ENCODE measurements at regions not wholly inside any gene's neighbourhood (a gene's known extent, or its start where the extent isn't known, plus 50 kb on each side); places are given as distances from the start of the nearest gene placed in this dataset.

DNA sequence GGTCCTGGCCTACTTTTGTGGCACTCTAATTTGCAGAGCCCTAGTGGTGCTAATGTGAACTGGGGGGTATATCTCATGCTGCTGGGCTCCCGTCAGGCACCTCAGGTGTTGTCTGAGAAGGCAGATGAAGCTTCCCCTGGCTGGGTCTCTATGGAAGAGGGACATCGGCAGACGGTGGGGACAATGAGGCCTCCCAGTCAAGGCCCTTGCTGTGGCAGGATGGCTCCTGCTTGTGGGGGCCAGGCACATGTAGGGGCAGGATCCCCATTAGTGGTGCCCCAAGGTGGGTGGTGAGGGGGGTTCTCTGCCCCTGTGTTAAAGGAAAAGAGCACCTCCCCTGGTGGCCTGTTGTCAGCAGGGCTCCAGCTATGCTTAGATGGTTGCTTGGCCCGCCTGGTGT is 192.8 kb upstream of the S1PR3 start:
- no peak for DNase-seq
- H3K4me3 ChIP-seq: no peak overlapping the region
- H3K36me3 ChIP-seq: no peaks in the 10 kb centered on the region
- intact Hi-C loops (cut with DNase I): no loop called here
- TF ChIP-seq EP300 (IDR thresholded peaks at IDR 0.05) (no peak), POLR2A (IDR thresholded peaks at IDR 0.05) (no peak)
- TF ChIP-seq, protein P1, sequence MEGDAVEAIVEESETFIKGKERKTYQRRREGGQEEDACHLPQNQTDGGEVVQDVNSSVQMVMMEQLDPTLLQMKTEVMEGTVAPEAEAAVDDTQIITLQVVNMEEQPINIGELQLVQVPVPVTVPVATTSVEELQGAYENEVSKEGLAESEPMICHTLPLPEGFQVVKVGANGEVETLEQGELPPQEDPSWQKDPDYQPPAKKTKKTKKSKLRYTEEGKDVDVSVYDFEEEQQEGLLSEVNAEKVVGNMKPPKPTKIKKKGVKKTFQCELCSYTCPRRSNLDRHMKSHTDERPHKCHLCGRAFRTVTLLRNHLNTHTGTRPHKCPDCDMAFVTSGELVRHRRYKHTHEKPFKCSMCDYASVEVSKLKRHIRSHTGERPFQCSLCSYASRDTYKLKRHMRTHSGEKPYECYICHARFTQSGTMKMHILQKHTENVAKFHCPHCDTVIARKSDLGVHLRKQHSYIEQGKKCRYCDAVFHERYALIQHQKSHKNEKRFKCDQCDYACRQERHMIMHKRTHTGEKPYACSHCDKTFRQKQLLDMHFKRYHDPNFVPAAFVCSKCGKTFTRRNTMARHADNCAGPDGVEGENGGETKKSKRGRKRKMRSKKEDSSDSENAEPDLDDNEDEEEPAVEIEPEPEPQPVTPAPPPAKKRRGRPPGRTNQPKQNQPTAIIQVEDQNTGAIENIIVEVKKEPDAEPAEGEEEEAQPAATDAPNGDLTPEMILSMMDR (IDR thresholded peaks at IDR 0.05): no peak
- H3K27me3 ChIP-seq: no peaks in the 10 kb centered on the region
- WGBS, 3 donors: 96 to 98% (median 97%) methylated on average over 4 of the region's 4 CpGs
- no peaks in the 10 kb centered on the region for H3K9me3 ChIP-seq
- H3K4me1 ChIP-seq (ENCODE audit: insufficient read depth): no peaks in the 10 kb centered on the region
- no peak overlapping the region for H3K27ac ChIP-seq

DNA sequence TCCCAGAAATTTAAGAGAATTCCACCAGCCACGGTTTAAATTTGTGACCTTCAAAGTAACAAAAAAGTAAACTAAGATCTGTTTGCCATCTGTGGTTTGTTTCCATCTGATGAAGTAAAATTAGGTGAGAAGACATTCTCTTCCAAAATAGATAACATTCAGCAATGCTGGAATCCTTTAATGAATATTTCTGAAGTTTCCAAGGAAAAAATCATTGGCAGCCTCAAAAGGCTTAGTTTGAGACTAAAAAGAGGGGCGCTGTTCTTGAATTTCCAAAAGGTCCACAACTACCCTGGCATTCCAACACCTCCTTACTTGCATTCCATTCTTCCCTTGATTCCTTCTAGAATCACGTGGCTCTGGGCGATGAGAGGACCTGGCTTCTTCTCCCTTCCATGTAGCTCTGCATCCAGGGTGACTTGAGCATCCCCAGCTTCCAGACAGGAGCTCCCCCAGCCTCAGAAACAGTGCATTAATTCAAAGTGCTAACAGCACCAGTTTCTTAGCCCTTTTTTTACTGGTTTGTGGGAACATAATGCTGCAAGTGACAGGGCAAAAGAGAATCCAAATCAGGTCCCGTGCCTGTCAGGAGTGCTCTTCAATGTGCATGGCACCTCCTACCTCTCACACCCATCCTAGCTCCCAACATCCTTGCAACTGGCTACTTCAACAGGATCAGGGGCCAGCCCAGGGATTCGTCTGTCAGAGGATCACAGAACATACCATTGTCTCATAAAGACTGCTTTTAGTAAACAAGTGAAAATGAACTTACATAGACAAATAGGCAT is 191.5 kb upstream of the S1PR3 start:
- DNase-seq: no peak
- 50 to 57% (median 55%) methylated on average over 6 of the region's 6 CpGs for WGBS, 3 donors
- Histone ChIP-seq H3K4me1 (ENCODE audit: insufficient read depth) (no peaks in the 10 kb centered on the region), H3K36me3 (no peaks in the 10 kb centered on the region), H3K27ac (no peak overlapping the region), H3K4me3 (no peak overlapping the region), H3K27me3 (no peaks in the 10 kb centered on the region), H3K9me3 (no peaks in the 10 kb centered on the region)
- TF ChIP-seq EP300 (IDR thresholded peaks at IDR 0.05) (no peak), POLR2A (IDR thresholded peaks at IDR 0.05) (no peak)
- TF ChIP-seq, protein P1 (IDR thresholded peaks at IDR 0.05): no peak
- intact Hi-C loops (cut with DNase I): no loop called here

DNA sequence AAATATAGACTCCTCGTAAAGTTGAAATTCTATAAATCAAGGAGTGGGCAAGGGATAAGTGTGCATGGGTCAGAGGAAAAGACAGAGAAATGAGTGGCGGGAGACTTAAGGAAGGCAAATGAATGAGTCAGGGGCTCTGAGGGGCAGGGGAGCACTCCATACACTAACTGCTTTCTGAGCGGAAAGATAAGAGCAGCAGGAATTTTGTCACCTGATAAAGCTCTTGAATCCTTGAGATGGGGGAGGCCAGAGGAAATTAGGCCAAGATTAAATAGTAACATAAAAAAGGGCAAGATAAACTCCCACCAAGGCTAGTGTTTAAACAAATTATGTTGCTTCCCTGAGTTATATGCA is 191.0 kb upstream of the S1PR3 start:
- WGBS, 3 donors: 53 to 61% (median 61%) methylated on average over 3 of the region's 3 CpGs
- no peaks in the 10 kb centered on the region for H3K27me3 ChIP-seq
- no peak overlapping the region for H3K27ac ChIP-seq
- no peaks in the 10 kb centered on the region for H3K9me3 ChIP-seq
- TF ChIP-seq, protein P1 (IDR thresholded peaks at IDR 0.05): no peak
- TF ChIP-seq POLR2A (IDR thresholded peaks at IDR 0.05) (no peak), EP300 (IDR thresholded peaks at IDR 0.05) (no peak)
- no peaks in the 10 kb centered on the region for H3K4me1 ChIP-seq (ENCODE audit: insufficient read depth)
- no peaks in the 10 kb centered on the region for H3K36me3 ChIP-seq
- H3K4me3 ChIP-seq: no peak overlapping the region
- no peak for DNase-seq
- intact Hi-C loops (cut with DNase I): no loop called here

DNA sequence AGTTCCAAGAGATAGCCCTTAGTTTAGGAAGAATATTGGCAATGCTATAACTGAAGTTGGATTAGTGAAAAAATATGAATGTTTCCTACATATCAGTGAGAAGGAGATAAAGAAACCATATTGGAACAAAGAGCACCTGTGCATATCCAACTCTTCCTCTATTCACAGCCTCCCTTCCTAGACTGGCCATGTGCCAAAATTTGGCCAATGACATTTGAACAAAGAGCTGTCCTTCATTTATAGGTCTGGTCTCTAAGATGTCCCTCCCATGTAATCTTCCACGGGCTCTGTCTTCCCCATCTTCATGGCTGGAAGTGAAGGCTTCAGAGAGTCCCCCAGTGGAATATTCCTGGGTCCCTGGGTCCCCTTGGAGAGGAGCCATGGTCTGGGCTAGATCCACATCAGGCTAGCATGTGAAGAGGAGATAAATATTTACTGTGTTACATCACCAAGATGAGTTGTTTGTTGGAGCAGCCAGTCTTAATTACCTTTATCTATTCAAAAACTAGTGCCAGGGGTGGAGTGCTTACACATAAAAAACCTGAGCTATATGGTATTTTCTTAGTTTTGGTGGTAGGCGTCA is 190.0 kb upstream of the S1PR3 start:
- Histone ChIP-seq H3K9me3 (no peaks in the 10 kb centered on the region), H3K4me1 (ENCODE audit: insufficient read depth) (no peaks in the 10 kb centered on the region), H3K27ac (no peak overlapping the region), H3K4me3 (no peak overlapping the region), H3K27me3 (no peaks in the 10 kb centered on the region), H3K36me3 (no peaks in the 10 kb centered on the region)
- DNase-seq: no peak
- no peak for TF ChIP-seq POLR2A (IDR thresholded peaks at IDR 0.05)
- TF ChIP-seq, protein P1 (IDR thresholded peaks at IDR 0.05): no peak
- no peak for TF ChIP-seq EP300 (IDR thresholded peaks at IDR 0.05)
- WGBS, 3 donors: 87 to 89% (median 88%) methylated on average over 2 of the region's 2 CpGs
- intact Hi-C loops (cut with DNase I): no loop called here

Data from ovary (tissue), 7 donors.